ENCODE measurements at regions not wholly inside any gene's neighbourhood (a gene's known extent, or its start where the extent isn't known, plus 50 kb on each side); places are given as distances from the start of the nearest gene placed in this dataset.
A peak's percentile ranks its signal among the peaks of the same experiment; 100 is the strongest.

GRCh38 chr14:101709533-101709881, 52.0 kb upstream of the PPP2R5C start:
- intact Hi-C loops (cut with DNase I; ENCODE audit: low total_unique reads), result loop anchor here (10.0 kb wide), 1 partner anchor 255 kb away; the partner anchor contains the start of gene DYNC1H1
- 85 to 94% (median 90%) methylated on average over 11 of the region's 11 CpGs for WGBS, 5 donors
- no peak for DNase-seq
- no peak overlapping the region for H3K4me3 ChIP-seq
- H3K27ac ChIP-seq, result peak overlapping the region in 3 of 8 donors; percentile 59 to 79 (median 68)
- peaks cover 0 to 6% (median 0%) of the 10 kb centered on the region in 8 donors for H3K9me3 ChIP-seq
- TF ChIP-seq POLR2AphosphoS5 (IDR thresholded peaks at IDR 0.05), result no peak
- no peak for TF ChIP-seq POLR2A (IDR thresholded peaks at IDR 0.05)
- TF ChIP-seq CTCF (IDR thresholded peaks at IDR 0.05 in 8 of 11, conservative IDR thresholded peaks at IDR 0.05 in 3 of 11), result no peak
- H3K27me3 ChIP-seq (replicated peaks in 1 of 7), result peaks cover 0 to 16% (median 0%) of the 10 kb centered on the region in 7 donors
- peaks cover 19 to 53% (median 31%) of the 10 kb centered on the region in 6 donors for H3K4me1 ChIP-seq
- H3K36me3 ChIP-seq, result no peaks in the 10 kb centered on the region

- Histone ChIP-seq H3K4me1 (peaks cover 18 to 49% (median 30%) of the 10 kb centered on the region in 6 donors), H3K27ac (peak overlapping the region in 4 of 8 donors; percentile 46 to 79 (median 64)), H3K36me3 (no peaks in the 10 kb centered on the region), H3K27me3 (replicated peaks in 1 of 7) (peaks cover 0 to 16% (median 0%) of the 10 kb centered on the region in 7 donors), H3K4me3 (no peak overlapping the region), H3K9me3 (peaks cover 0 to 8% (median 0%) of the 10 kb centered on the region in 8 donors)
- WGBS, 5 donors, result 67 to 81% (median 79%) methylated on average over 4 to 10 of the region's 10 CpGs
- intact Hi-C loops (cut with DNase I; ENCODE audit: low total_unique reads), result loop anchor here (10.0 kb wide), 1 partner anchor 255 kb away; the partner anchor contains the start of gene DYNC1H1
- TF ChIP-seq CTCF (IDR thresholded peaks at IDR 0.05 in 8 of 11, conservative IDR thresholded peaks at IDR 0.05 in 3 of 11) (no peak), POLR2A (IDR thresholded peaks at IDR 0.05) (no peak), POLR2AphosphoS5 (IDR thresholded peaks at IDR 0.05) (no peak)
- no peak for DNase-seq
Measured at GRCh38 chr14:101709962-101710931, 51.3 kb upstream of the PPP2R5C start.

DNA sequence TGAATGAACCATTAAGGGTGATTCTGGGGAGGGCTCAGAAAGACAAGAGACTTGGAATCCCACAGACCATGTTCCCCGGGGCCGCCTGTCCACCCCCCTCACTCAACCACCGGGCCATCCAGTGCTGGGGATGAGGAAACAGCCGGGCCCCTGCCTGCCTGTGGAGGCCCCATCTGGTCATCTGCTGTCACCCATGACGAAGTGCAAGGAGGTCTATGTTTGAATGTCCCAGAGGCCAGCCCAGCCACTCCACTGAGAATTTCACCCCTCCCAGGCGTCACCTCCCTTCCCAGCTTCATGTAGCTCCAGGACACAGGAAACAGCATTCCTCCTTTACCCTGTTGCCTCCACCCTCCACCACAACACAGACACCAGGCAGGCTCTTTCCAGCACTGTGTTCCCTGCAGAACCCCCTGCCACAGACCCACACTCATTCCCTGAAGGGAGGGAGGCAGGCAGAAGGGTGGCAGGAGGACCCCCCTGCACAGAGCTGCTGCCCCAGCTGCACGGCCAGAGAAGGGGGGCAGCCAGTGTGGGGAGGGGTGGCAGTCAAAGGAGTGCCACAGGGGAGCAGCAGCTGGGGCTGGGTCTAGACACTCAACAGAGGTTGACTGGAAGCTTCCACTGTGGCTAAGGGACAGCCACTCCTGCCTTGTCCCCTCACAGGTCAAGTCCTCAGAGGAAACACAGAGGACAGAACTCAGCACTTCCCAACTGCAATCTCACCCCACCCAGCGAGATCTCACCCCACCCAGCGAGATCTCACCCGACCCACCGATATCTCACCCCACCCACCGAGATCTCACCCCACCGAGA, 50.3 kb upstream of the PPP2R5C start:
- TF ChIP-seq POLR2AphosphoS5 (IDR thresholded peaks at IDR 0.05) (no peak), CTCF (IDR thresholded peaks at IDR 0.05 in 8 of 11, conservative IDR thresholded peaks at IDR 0.05 in 3 of 11) (no peak), POLR2A (IDR thresholded peaks at IDR 0.05) (no peak)
- no peak for DNase-seq
- Histone ChIP-seq H3K9me3 (peaks cover 0 to 8% (median 0%) of the 10 kb centered on the region in 8 donors), H3K27ac (peak overlapping the region in 4 of 8 donors; percentile 46 to 79 (median 64)), H3K36me3 (no peaks in the 10 kb centered on the region), H3K27me3 (replicated peaks in 1 of 7) (peaks cover 0 to 12% (median 0%) of the 10 kb centered on the region in 7 donors), H3K4me1 (peaks cover 13 to 39% (median 20%) of the 10 kb centered on the region in 6 donors), H3K4me3 (no peak overlapping the region)
- WGBS, 5 donors, result 53 to 62% (median 55%) methylated on average over 12 to 13 of the region's 13 CpGs
- intact Hi-C loops (cut with DNase I; ENCODE audit: low total_unique reads), result no loop called here

All from spleen (tissue), 11 donors.